ENCODE measurements at regions not wholly inside any gene's neighbourhood (a gene's known extent, or its start where the extent isn't known, plus 50 kb on each side); places are given as distances from the start of the nearest gene placed in this dataset.

DNA sequence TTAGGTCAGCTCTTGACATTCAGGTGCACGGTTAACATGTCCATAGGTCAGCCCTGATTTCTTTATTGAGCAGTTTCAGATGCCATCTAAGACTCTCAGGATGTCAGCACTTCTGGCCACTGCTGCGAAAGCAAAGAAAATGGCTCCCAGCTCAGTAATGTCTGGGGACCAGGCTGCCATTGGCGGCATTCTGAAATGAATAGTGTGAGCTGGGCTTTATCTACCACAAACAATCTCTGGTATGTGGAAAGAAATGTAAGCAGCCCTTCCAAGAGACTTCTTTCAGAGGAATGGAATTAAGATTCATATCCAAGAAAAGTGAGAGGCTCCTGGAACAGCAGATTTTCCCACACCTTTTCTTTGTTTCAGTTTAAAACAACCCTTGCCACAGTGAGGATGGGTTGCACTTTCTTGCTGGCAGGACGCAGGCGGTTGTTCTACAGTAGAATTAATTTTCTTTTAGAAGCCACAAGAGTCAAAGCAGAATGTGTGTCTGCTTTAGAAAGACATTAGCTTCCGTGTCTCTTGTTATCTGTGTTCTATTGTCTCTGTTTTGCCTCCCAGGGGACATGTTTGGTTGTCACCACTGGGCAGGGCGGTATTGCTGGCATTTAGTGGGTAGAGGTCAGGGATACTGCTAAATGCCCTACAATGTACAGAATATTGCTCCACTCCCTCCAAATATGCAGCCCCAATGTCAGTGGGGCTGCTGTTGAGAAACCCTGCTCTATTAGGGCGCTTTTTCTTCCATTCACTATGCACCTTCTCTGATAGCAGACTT lies 149.9 kb upstream of the ANKH start:
- TF ChIP-seq EGR1 (IDR thresholded peaks at IDR 0.05) = no peak
- TF ChIP-seq, protein P1, sequence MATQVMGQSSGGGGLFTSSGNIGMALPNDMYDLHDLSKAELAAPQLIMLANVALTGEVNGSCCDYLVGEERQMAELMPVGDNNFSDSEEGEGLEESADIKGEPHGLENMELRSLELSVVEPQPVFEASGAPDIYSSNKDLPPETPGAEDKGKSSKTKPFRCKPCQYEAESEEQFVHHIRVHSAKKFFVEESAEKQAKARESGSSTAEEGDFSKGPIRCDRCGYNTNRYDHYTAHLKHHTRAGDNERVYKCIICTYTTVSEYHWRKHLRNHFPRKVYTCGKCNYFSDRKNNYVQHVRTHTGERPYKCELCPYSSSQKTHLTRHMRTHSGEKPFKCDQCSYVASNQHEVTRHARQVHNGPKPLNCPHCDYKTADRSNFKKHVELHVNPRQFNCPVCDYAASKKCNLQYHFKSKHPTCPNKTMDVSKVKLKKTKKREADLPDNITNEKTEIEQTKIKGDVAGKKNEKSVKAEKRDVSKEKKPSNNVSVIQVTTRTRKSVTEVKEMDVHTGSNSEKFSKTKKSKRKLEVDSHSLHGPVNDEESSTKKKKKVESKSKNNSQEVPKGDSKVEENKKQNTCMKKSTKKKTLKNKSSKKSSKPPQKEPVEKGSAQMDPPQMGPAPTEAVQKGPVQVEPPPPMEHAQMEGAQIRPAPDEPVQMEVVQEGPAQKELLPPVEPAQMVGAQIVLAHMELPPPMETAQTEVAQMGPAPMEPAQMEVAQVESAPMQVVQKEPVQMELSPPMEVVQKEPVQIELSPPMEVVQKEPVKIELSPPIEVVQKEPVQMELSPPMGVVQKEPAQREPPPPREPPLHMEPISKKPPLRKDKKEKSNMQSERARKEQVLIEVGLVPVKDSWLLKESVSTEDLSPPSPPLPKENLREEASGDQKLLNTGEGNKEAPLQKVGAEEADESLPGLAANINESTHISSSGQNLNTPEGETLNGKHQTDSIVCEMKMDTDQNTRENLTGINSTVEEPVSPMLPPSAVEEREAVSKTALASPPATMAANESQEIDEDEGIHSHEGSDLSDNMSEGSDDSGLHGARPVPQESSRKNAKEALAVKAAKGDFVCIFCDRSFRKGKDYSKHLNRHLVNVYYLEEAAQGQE (IDR thresholded peaks at IDR 0.05; ENCODE audit: low read depth) = no peak
- no peak for TF ChIP-seq TEAD4 (IDR thresholded peaks at IDR 0.05)
- no peak for TF ChIP-seq RAD21 (IDR thresholded peaks at IDR 0.05; ENCODE audit: low read depth)
- no peak for TF ChIP-seq ZBTB7A (IDR thresholded peaks at IDR 0.05; ENCODE audit: low read depth)
- TF ChIP-seq CEBPB (IDR thresholded peaks at IDR 0.05) = no peak
- no peak for TF ChIP-seq TCF12 (IDR thresholded peaks at IDR 0.05; ENCODE audit: low read depth)
- no peak for TF ChIP-seq FOXM1 (IDR thresholded peaks at IDR 0.05; ENCODE audit: borderline replicate concordance, low read depth)
- TF ChIP-seq, protein P2, sequence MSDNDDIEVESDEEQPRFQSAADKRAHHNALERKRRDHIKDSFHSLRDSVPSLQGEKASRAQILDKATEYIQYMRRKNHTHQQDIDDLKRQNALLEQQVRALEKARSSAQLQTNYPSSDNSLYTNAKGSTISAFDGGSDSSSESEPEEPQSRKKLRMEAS (IDR thresholded peaks at IDR 0.05) = no peak
- TF ChIP-seq CREB1 (IDR thresholded peaks at IDR 0.05; ENCODE audit: low read depth) = no peak
- no peak for TF ChIP-seq YY1 (IDR thresholded peaks at IDR 0.05; ENCODE audit: low read depth)

GRCh38 chr5:15020736-15021135 lies 149.2 kb upstream of the ANKH start:
- no peak for TF ChIP-seq USF1 (IDR thresholded peaks at IDR 0.05)

DNA sequence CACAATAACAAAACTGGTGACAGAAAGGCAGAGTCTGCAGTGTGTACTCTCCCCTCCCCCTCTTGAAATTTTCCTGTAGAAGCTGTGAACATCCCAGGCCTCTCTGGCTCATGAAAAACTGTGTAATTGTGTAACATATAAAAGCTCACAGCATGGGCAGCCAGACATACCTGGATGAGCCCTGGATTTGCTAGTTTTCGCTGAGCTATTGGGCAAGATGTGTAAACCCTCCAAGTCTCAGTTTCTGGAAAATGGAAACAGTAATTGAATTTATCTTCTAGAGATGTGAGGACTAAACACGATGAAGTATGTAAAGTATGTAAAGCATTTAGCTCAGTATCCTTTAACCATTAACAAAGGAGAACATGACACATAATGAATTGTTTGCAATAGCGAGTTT lies 143.2 kb upstream of the ANKH start:
- no peak for TF ChIP-seq EGR1 (IDR thresholded peaks at IDR 0.05)
- TF ChIP-seq USF1 (IDR thresholded peaks at IDR 0.05) = no peak

DNA sequence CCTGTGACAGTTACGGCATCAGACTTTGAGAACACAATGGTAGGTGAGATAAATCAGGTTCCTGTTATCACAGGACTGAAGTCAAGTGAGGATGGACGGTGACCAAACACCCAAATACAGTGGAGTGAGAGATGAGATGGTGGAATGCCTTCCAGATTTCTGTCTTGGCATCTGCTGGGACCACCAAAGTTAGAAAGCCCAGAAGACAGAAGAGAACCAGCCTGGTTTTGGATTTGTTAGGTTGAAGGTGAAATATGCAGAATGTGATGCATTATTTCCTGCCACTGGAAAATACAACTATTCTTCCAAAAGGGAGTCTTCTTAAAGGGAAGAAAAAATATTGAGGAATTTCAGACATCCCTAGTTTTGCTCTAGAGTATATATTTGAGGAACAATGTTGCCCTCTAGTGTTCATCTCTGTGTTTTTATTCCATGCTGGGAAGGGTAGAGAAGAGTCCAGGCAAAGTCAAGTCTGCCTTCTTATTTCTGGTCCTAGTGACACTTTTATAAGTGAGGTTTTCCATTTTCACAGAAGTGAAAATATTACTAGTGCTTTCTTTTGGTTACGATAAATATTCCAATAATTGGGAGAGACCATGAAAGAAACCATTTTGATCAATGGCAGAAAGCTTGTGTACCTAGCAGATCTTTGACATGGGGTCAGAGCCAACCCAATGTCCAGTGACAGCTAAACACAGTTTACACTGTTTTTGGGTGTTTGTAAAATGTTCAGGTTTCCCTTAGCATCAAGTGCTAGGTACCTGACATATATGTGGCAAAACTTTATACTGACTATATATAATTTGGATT lies 142.3 kb upstream of the ANKH start:
- TF ChIP-seq TEAD4 (IDR thresholded peaks at IDR 0.05) = no peak
- TF ChIP-seq, protein P2 (IDR thresholded peaks at IDR 0.05) = no peak
- TF ChIP-seq RAD21 (IDR thresholded peaks at IDR 0.05; ENCODE audit: low read depth) = peak; percentile 67
- TF ChIP-seq FOXM1 (IDR thresholded peaks at IDR 0.05; ENCODE audit: borderline replicate concordance, low read depth) = no peak

DNA sequence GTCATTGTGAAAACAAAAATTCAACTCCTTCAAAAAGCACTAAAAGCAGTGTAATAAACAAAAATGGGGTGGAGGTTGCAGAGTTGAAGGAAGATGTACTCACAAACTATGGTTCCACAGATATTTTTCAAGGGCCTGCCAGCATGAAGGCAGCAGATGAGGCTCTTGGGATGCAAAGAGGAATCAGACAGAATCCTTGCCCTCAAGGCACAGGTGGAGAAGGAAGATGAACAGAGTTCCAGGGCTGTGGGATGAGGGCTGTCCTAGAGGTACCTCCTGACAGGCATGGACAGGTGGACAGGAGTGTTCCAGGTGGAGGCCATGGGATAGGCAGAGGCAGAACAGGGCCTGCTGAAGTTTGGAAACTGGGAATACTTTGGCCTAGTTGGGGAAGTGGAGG lies 140.5 kb upstream of the ANKH start:
- TF ChIP-seq EP300 (IDR thresholded peaks at IDR 0.05; ENCODE audit: borderline replicate concordance) (no peak), FOXM1 (IDR thresholded peaks at IDR 0.05; ENCODE audit: borderline replicate concordance, low read depth) (no peak)

DNA sequence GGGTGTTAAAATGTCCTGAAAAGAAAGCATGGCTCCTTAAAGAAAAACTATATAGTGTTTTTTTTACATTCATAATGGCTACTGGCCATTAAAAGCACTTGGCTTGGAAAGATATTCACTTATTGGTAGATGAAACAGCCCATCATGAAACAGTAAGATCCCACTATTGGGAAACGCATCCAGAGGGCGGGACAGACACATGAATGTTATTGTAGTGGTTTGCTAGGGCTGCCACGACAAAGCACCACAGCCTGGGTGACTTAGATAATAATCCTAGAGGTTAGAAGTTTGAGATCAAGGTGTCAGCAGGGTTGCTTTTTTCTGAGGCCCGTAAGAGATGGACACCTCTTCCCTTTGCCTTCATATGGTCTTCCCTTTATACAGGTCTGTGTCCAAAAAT lies 139.4 kb upstream of the ANKH start:
- TF ChIP-seq CEBPB (IDR thresholded peaks at IDR 0.05) (no peak), FOXM1 (IDR thresholded peaks at IDR 0.05; ENCODE audit: borderline replicate concordance, low read depth) (no peak), EP300 (IDR thresholded peaks at IDR 0.05; ENCODE audit: borderline replicate concordance) (no peak), NFIC (IDR thresholded peaks at IDR 0.05) (no peak), YY1 (IDR thresholded peaks at IDR 0.05; ENCODE audit: low read depth) (no peak), ZBTB7A (IDR thresholded peaks at IDR 0.05; ENCODE audit: low read depth) (no peak), RAD21 (IDR thresholded peaks at IDR 0.05; ENCODE audit: low read depth) (no peak)
- TF ChIP-seq, protein P2 (IDR thresholded peaks at IDR 0.05) = no peak

DNA sequence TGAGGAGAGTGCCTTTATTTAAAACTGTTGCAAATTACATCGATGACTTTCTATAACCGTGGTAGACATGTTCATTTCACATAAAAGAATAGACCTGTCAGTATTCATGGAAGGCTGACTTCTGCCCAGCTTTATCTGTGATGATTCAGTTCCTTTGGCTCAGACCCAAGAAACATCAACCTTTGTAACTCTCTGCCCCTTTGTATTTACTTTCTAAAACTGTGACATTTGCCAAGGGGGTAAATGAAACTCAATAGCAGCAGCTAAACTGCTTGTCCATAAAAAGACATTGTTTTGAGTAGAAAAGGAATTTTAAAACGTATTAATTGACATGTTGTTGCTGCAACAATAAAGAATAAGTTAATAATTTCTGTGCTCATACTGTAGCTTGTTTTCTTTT lies 137.8 kb upstream of the ANKH start:
- TF ChIP-seq EP300 (IDR thresholded peaks at IDR 0.05; ENCODE audit: borderline replicate concordance) (0 out of 2 replicates have a peak, but pooled peaks have one; percentile 38), CEBPB (IDR thresholded peaks at IDR 0.05) (no peak), NFIC (IDR thresholded peaks at IDR 0.05) (peak; percentile 86)

- no peak for TF ChIP-seq TCF12 (IDR thresholded peaks at IDR 0.05; ENCODE audit: low read depth)
- TF ChIP-seq, protein P2 (IDR thresholded peaks at IDR 0.05) = no peak
- no peak for TF ChIP-seq TAF1 (IDR thresholded peaks at IDR 0.05; ENCODE audit: low read depth)
- TF ChIP-seq EGR1 (IDR thresholded peaks at IDR 0.05) = no peak
- TF ChIP-seq, protein P1 (IDR thresholded peaks at IDR 0.05; ENCODE audit: low read depth) = no peak
- TF ChIP-seq USF1 (IDR thresholded peaks at IDR 0.05) = no peak
These were observed 137.3 kb upstream of the ANKH start for GRCh38 chr5:15008921-15009320.

All from Ishikawa (cell line).